ENCODE measurements at regions not wholly inside any gene's neighbourhood (a gene's known extent, or its start where the extent isn't known, plus 50 kb on each side); places are given as distances from the start of the nearest gene placed in this dataset.

- ChIA-PET POLR2A (no interaction called here), CTCF (no interaction called here)
- DNase-seq (ENCODE audit: low read depth, low spot score): no peak
- no peak overlapping the region for H3K4me3 ChIP-seq (ENCODE audit: low read depth, low read length)
- TF ChIP-seq, protein P1, sequence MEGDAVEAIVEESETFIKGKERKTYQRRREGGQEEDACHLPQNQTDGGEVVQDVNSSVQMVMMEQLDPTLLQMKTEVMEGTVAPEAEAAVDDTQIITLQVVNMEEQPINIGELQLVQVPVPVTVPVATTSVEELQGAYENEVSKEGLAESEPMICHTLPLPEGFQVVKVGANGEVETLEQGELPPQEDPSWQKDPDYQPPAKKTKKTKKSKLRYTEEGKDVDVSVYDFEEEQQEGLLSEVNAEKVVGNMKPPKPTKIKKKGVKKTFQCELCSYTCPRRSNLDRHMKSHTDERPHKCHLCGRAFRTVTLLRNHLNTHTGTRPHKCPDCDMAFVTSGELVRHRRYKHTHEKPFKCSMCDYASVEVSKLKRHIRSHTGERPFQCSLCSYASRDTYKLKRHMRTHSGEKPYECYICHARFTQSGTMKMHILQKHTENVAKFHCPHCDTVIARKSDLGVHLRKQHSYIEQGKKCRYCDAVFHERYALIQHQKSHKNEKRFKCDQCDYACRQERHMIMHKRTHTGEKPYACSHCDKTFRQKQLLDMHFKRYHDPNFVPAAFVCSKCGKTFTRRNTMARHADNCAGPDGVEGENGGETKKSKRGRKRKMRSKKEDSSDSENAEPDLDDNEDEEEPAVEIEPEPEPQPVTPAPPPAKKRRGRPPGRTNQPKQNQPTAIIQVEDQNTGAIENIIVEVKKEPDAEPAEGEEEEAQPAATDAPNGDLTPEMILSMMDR (IDR thresholded peaks at IDR 0.05; ENCODE audit: insufficient read depth, low read length, missing control alignments): no peak
These were observed 1512.2 kb downstream of the KCNT2 start for GRCh38 chr1:195096051-195096521.

GRCh38 chr1:195085196-195085595, 1523.0 kb downstream of the KCNT2 start:
- DNase-seq (ENCODE audit: low read depth, low spot score): no peak
- TF ChIP-seq, protein P1 (IDR thresholded peaks at IDR 0.05; ENCODE audit: insufficient read depth, low read length, missing control alignments): no peak
- CTCF ChIA-PET: no interaction called here
- H3K4me3 ChIP-seq (ENCODE audit: low read depth, low read length): no peak overlapping the region
- POLR2A ChIA-PET: no interaction called here

GRCh38 chr1:195082183-195082582, 1526.1 kb downstream of the KCNT2 start:
- no peak overlapping the region for H3K4me3 ChIP-seq (ENCODE audit: low read depth, low read length)
- CTCF ChIA-PET: no interaction called here
- no peak for DNase-seq (ENCODE audit: low read depth, low spot score)
- TF ChIP-seq, protein P1 (IDR thresholded peaks at IDR 0.05; ENCODE audit: insufficient read depth, low read length, missing control alignments): no peak
- POLR2A ChIA-PET: no interaction called here

DNA sequence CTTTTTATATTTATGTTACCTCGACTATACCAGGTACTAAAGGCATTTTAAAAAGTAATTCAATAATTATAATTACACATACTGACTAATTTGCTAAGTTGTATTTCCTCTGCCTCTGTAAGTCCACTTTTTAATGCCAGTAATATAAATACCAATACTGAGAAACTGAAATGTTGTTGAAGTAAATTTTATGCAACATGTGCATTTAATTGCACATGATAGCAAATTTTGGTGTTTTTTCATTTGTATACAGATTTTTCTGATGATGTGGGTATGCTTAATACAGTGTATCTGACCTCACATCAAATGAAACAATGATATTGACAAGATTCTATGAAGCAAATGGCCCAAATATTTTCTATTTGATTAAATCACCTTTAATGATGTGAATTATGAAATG, 1531.6 kb downstream of the KCNT2 start:
- DNase-seq (ENCODE audit: low read depth, low spot score): no peak
- POLR2A ChIA-PET: no interaction called here
- H3K4me3 ChIP-seq (ENCODE audit: low read depth, low read length): no peak overlapping the region
- TF ChIP-seq, protein P1 (IDR thresholded peaks at IDR 0.05; ENCODE audit: insufficient read depth, low read length, missing control alignments): no peak
- CTCF ChIA-PET: no interaction called here

- H3K4me3 ChIP-seq (ENCODE audit: low read depth, low read length): no peak overlapping the region
- no peak for DNase-seq (ENCODE audit: low read depth, low spot score)
- TF ChIP-seq, protein P1 (IDR thresholded peaks at IDR 0.05; ENCODE audit: insufficient read depth, low read length, missing control alignments): no peak
- ChIA-PET CTCF (no interaction called here), POLR2A (no interaction called here)
These were observed 1532.3 kb downstream of the KCNT2 start for GRCh38 chr1:195075973-195076372.

- H3K4me3 ChIP-seq (ENCODE audit: low read depth, low read length): no peak overlapping the region
- no peak for DNase-seq (ENCODE audit: low read depth, low spot score)
- ChIA-PET CTCF (no interaction called here), POLR2A (no interaction called here)
- TF ChIP-seq, protein P1 (IDR thresholded peaks at IDR 0.05; ENCODE audit: insufficient read depth, low read length, missing control alignments): no peak
These were observed 1536.8 kb downstream of the KCNT2 start for GRCh38 chr1:195071461-195071860.

Measured in AG04449 (cell line).